Liver (tissue), 8 donors: ENCODE measurements at regions not wholly inside any gene's neighbourhood (a gene's known extent, or its start where the extent isn't known, plus 50 kb on each side); places are given as distances from the start of the nearest gene placed in this dataset.

Source experiments
- DNase-seq: peaks from one replicate; pipeline ENCODE4 v3.0.0-alpha.2; 2017; ENCODE audit warnings: low spot score
- H3K27ac ChIP-seq, 2 donors: one replicate each; pipeline ENCODE4 v1.7.0; 2013; ENCODE audit warnings: inconsistent platforms in 2 of 2, low read length in 2 of 2, control low read depth in 1 of 2, low read depth in 1 of 2, mild to moderate bottlenecking in 1 of 2
- H3K27me3 ChIP-seq, 4 donors: one replicate each; pipeline versions ENCODE4 v1.6.1 to v1.7.0; 2013; ENCODE audit warnings: low read length in 3 of 4, inconsistent platforms in 1 of 4, mild to moderate bottlenecking in 1 of 4, moderate library complexity in 1 of 4; ENCODE audit not compliant: control insufficient read depth in 4 of 4, insufficient read depth in 4 of 4
- H3K36me3 ChIP-seq, 4 donors: one replicate each; pipeline versions ENCODE4 v1.6.1 to v1.7.0; 2013; ENCODE audit warnings: low read length in 3 of 4, mild to moderate bottlenecking in 3 of 4, low read depth in 1 of 4, moderate library complexity in 1 of 4; ENCODE audit not compliant: control insufficient read depth in 4 of 4, insufficient read depth in 3 of 4
- H3K4me1 ChIP-seq, 4 donors: one replicate each; pipeline versions ENCODE4 v1.6.1 to v1.7.0; 2013; ENCODE audit warnings: low read length in 3 of 4, mild to moderate bottlenecking in 3 of 4, moderate library complexity in 1 of 4; ENCODE audit not compliant: control insufficient read depth in 4 of 4, insufficient read depth in 4 of 4
- H3K4me3 ChIP-seq, 3 donors: one replicate each; pipeline versions ENCODE4 v1.6.1 to v1.7.0; 2013; ENCODE audit warnings: low read length in 3 of 3, control low read depth in 1 of 3, low read depth in 1 of 3, mild to moderate bottlenecking in 1 of 3
- H3K9ac ChIP-seq, 2 donors: one replicate each; pipeline ENCODE4 v1.7.0; 2013; ENCODE audit warnings: low read length in 2 of 2, mild to moderate bottlenecking in 2 of 2, moderate library complexity in 2 of 2, control low read depth in 1 of 2, low read depth in 1 of 2
- H3K9me3 ChIP-seq, 4 donors: one replicate each; pipeline versions ENCODE4 v1.6.1 to v1.7.0; 2013; ENCODE audit warnings: low read length in 3 of 4; ENCODE audit not compliant: control insufficient read depth in 4 of 4
- FOXA1 ChIP-seq: IDR thresholded peaks from 2 replicates; pipeline ENCODE4 v1.6.1; 2016; ENCODE audit warnings: antibody characterized with exemption
- FOXA2 ChIP-seq: IDR thresholded peaks from 2 replicates; pipeline ENCODE4 v1.6.1; 2016; ENCODE audit warnings: antibody characterized with exemption
- GABPA ChIP-seq, 2 donors: IDR thresholded peaks in 1 of 2; conservative IDR thresholded peaks in 1 of 2; 2 replicates each; pipeline ENCODE4 v1.6.1; 2016; ENCODE audit warnings: antibody characterized with exemption in 2 of 2, mild to moderate bottlenecking in 1 of 2, moderate library complexity in 1 of 2
- HNF4A ChIP-seq, 2 donors: conservative IDR thresholded peaks; 2 replicates each; pipeline ENCODE4 v1.6.1; 2016; ENCODE audit warnings: antibody characterized with exemption in 2 of 2, mild to moderate bottlenecking in 2 of 2
- HNF4G ChIP-seq: IDR thresholded peaks from 2 replicates; pipeline ENCODE4 v1.6.1; 2016; ENCODE audit warnings: antibody characterized with exemption
- JUND ChIP-seq, 2 donors: IDR thresholded peaks; 2 replicates each; pipeline ENCODE4 v1.6.1; 2016; ENCODE audit warnings: antibody characterized with exemption in 2 of 2
- NR2F2 ChIP-seq: IDR thresholded peaks from 2 replicates; pipeline ENCODE4 v1.6.1; 2016; ENCODE audit warnings: antibody characterized with exemption
- RAD21 ChIP-seq, 2 donors: IDR thresholded peaks; 2 replicates each; pipeline ENCODE4 v1.6.1; 2016; ENCODE audit warnings: antibody characterized with exemption in 2 of 2, mild to moderate bottlenecking in 2 of 2
- RXRA ChIP-seq, 2 donors: IDR thresholded peaks; 2 replicates each; pipeline ENCODE4 v1.6.1; 2017 to 2018; ENCODE audit warnings: antibody characterized with exemption in 2 of 2, mild to moderate bottlenecking in 1 of 2
- SP1 ChIP-seq: IDR thresholded peaks from 2 replicates; pipeline ENCODE4 v1.6.1; 2018; ENCODE audit warnings: antibody characterized with exemption, mild to moderate bottlenecking
- TAF1 ChIP-seq: conservative IDR thresholded peaks from 2 replicates; pipeline ENCODE4 v1.6.1; 2016; ENCODE audit warnings: antibody characterized with exemption, mild to moderate bottlenecking
- YY1 ChIP-seq: IDR thresholded peaks from 2 replicates; pipeline ENCODE4 v1.6.1; 2016; ENCODE audit warnings: antibody characterized with exemption, mild to moderate bottlenecking
- WGBS: extraction: QIAGEN DNeasy Blood & Tissue Kit; methylation state at CpG from one replicate; pipeline ENCODE4 v1.1.7; 2013; 5-methylcytosine and 5-hydroxymethylcytosine counted together
- TF ChIP-seq, protein P1 (sequence below): fragments of 150-350 bp; IDR thresholded peaks from 2 replicates; pipeline ENCODE4 v1.5.1; 2017; ENCODE audit warnings: improper control_type of control experiment, low read depth, low read length; ENCODE audit not compliant: missing input control
- TF ChIP-seq, protein P2 (sequence below): IDR thresholded peaks from 2 replicates; pipeline ENCODE4 v1.6.1; 2016; ENCODE audit warnings: antibody characterized with exemption
- TF ChIP-seq, protein P3 (sequence below): IDR thresholded peaks from 2 replicates; pipeline ENCODE4 v1.6.1; 2016; ENCODE audit warnings: antibody characterized with exemption
- donor health status: healthy.
- donor health status: healthy.
- donor health status: healthy.
- donor health status: healthy.
- donor health status: healthy.

DNA sequence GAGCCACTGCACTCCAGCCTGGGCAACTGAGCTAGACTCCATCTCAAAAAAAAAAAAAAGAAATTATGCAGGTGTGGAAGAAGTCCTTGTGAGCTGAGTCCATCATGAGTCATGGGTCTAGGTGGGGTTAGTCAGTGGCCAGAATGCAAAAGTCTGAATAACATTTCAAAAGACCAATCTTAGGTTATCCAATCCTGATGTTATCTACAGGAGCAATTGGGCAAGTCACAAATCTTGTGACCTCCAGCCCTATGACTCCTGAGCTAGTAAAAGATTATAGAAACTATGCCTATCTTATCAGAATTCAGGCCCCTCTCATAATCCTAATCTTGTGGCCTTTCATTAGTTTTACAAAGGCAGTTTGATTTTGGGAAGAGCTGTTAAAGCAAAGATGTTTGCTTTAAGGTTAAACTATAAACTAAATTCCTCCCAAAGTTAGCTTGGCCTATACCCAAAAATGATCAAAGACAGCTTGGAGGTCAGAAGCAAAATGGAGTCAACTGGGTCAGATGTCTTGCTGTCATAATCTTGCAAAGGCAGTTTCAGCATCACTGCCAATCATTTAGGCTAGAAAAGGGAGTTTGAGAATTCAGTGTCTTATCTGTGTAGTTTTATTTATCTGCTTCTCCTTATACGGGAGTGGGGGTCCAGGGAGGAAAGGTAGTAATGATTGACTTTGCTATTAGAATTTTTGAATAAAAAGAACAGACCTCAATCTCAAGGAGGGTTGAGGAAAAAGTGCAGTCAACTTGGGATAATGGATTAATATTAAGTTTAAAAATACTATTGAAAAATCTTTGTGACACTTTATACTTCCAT is 71.2 kb upstream of the TRIM24 start (continued):
- TF ChIP-seq, protein P1, sequence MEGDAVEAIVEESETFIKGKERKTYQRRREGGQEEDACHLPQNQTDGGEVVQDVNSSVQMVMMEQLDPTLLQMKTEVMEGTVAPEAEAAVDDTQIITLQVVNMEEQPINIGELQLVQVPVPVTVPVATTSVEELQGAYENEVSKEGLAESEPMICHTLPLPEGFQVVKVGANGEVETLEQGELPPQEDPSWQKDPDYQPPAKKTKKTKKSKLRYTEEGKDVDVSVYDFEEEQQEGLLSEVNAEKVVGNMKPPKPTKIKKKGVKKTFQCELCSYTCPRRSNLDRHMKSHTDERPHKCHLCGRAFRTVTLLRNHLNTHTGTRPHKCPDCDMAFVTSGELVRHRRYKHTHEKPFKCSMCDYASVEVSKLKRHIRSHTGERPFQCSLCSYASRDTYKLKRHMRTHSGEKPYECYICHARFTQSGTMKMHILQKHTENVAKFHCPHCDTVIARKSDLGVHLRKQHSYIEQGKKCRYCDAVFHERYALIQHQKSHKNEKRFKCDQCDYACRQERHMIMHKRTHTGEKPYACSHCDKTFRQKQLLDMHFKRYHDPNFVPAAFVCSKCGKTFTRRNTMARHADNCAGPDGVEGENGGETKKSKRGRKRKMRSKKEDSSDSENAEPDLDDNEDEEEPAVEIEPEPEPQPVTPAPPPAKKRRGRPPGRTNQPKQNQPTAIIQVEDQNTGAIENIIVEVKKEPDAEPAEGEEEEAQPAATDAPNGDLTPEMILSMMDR: no peak

DNA sequence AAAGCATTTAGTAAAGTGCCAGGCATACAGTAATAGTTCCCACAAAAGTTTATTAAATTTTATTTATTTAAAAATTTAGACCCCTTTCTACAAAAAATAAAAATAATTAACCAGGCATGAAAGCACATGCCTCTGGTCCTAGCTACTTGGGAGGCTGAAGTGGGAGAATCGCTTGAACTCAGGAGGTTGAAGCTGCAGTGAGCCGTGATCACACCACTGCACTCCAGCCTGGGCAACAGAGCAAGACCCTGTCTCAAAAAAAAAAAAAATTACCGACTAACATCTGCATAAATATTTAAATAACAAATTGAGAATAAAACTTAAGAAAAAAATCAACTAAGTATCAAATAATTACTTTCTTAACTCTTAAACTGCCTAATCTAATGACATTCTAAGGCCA is 64.3 kb upstream of the TRIM24 start:
- no peaks in the 10 kb centered on the region for H3K9me3 ChIP-seq
- H3K27ac ChIP-seq: no peak overlapping the region
- H3K36me3 ChIP-seq: no peaks in the 10 kb centered on the region
- WGBS: 76% methylated on average over 3 of the region's 3 CpGs
- no peak overlapping the region for H3K4me3 ChIP-seq
- TF ChIP-seq, protein P2, sequence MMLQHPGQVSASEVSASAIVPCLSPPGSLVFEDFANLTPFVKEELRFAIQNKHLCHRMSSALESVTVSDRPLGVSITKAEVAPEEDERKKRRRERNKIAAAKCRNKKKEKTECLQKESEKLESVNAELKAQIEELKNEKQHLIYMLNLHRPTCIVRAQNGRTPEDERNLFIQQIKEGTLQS: no peak
- no peak for TF ChIP-seq RXRA (IDR thresholded peaks at IDR 0.05)
- no peak for TF ChIP-seq TAF1
- no peak for TF ChIP-seq HNF4A (conservative IDR thresholded peaks at IDR 0.05)
- no peak for TF ChIP-seq FOXA2
- no peak for TF ChIP-seq HNF4G
- TF ChIP-seq FOXA1: no peak
- TF ChIP-seq NR2F2: no peak
- TF ChIP-seq SP1: no peak
- TF ChIP-seq, protein P3, sequence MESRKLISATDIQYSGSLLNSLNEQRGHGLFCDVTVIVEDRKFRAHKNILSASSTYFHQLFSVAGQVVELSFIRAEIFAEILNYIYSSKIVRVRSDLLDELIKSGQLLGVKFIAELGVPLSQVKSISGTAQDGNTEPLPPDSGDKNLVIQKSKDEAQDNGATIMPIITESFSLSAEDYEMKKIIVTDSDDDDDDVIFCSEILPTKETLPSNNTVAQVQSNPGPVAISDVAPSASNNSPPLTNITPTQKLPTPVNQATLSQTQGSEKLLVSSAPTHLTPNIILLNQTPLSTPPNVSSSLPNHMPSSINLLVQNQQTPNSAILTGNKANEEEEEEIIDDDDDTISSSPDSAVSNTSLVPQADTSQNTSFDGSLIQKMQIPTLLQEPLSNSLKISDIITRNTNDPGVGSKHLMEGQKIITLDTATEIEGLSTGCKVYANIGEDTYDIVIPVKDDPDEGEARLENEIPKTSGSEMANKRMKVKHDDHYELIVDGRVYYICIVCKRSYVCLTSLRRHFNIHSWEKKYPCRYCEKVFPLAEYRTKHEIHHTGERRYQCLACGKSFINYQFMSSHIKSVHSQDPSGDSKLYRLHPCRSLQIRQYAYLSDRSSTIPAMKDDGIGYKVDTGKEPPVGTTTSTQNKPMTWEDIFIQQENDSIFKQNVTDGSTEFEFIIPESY: no peak
- TF ChIP-seq YY1: no peak
- no peak for TF ChIP-seq RAD21 (IDR thresholded peaks at IDR 0.05)
- no peak for TF ChIP-seq JUND (IDR thresholded peaks at IDR 0.05)
- TF ChIP-seq GABPA (IDR thresholded peaks at IDR 0.05 in 1 of 2, conservative IDR thresholded peaks at IDR 0.05 in 1 of 2): no peak
- TF ChIP-seq, protein P1: no peak
- no peak overlapping the region for H3K9ac ChIP-seq
- no peaks in the 10 kb centered on the region for H3K4me1 ChIP-seq
- H3K27me3 ChIP-seq: no peaks in the 10 kb centered on the region
- no peak for DNase-seq
